ENCODE measurements at regions not wholly inside any gene's neighbourhood (a gene's known extent, or its start where the extent isn't known, plus 50 kb on each side); places are given as distances from the start of the nearest gene placed in this dataset.

- TF ChIP-seq, protein P1, sequence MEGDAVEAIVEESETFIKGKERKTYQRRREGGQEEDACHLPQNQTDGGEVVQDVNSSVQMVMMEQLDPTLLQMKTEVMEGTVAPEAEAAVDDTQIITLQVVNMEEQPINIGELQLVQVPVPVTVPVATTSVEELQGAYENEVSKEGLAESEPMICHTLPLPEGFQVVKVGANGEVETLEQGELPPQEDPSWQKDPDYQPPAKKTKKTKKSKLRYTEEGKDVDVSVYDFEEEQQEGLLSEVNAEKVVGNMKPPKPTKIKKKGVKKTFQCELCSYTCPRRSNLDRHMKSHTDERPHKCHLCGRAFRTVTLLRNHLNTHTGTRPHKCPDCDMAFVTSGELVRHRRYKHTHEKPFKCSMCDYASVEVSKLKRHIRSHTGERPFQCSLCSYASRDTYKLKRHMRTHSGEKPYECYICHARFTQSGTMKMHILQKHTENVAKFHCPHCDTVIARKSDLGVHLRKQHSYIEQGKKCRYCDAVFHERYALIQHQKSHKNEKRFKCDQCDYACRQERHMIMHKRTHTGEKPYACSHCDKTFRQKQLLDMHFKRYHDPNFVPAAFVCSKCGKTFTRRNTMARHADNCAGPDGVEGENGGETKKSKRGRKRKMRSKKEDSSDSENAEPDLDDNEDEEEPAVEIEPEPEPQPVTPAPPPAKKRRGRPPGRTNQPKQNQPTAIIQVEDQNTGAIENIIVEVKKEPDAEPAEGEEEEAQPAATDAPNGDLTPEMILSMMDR (IDR thresholded peaks at IDR 0.05; ENCODE audit: poor library complexity), result no peak
- TF ChIP-seq EZH2phosphoT487 (IDR thresholded peaks at IDR 0.05; ENCODE audit: low read depth, severe bottlenecking, unreplicated experiment) (no peak), EZH2 (IDR thresholded peaks at IDR 0.05; ENCODE audit: borderline replicate concordance) (no peak)
These were observed 96.4 kb downstream of the SYNE3 start for GRCh38 chr14:95420060-95420459.
